ENCODE measurements at regions not wholly inside any gene's neighbourhood (a gene's known extent, or its start where the extent isn't known, plus 50 kb on each side); places are given as distances from the start of the nearest gene placed in this dataset.

DNA sequence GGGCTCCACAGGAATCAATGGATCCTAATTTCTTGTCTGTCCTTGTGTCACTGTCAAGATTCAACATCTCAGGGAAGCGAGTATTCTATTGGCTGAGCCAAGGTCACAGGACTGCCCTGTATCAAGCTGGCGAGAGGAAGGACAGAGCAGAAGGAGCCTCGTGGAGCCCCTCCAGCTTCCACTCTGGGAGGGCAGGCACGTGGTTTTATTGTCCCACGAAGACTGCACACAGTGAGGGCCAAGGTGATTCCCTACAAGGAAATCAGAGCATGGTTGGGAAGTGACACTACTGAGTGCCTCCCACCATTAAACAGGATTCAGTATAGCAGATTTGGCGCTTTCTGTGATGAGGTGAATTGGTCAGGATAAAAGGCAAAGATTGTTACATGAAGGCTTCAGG lies 302.4 kb upstream of the CXCR4 start:
- TF ChIP-seq TCF12 (IDR thresholded peaks at IDR 0.05) (no peak), CTCF (IDR thresholded peaks at IDR 0.05) (no peak)
- TF ChIP-seq, protein P1, sequence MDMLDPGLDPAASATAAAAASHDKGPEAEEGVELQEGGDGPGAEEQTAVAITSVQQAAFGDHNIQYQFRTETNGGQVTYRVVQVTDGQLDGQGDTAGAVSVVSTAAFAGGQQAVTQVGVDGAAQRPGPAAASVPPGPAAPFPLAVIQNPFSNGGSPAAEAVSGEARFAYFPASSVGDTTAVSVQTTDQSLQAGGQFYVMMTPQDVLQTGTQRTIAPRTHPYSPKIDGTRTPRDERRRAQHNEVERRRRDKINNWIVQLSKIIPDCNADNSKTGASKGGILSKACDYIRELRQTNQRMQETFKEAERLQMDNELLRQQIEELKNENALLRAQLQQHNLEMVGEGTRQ (IDR thresholded peaks at IDR 0.05; ENCODE audit: borderline replicate concordance, low read depth, low read length): no peak
